GM21367 (cell line): ENCODE measurements at regions not wholly inside any gene's neighbourhood (a gene's known extent, or its start where the extent isn't known, plus 50 kb on each side); places are given as distances from the start of the nearest gene placed in this dataset.
"Not testable (repeated sequence)": the region's sequence is repeated elsewhere in the genome, so short reads cannot be mapped to it uniquely, and the experiment has no call there.

Experiments used
- ATAC-seq: cut with Tn5 transposase; IDR thresholded peaks from one replicate; pipeline ENCODE4 v1.9.1; 2021; ENCODE audit not compliant: unreplicated experiment

- no peak for ATAC-seq
Observed at GRCh38 chr13:33649212-33649878, 168.6 kb upstream of the RFC3 start.

GRCh38 chr13:33651766-33652165 is 166.2 kb upstream of the RFC3 start:
- no peak for ATAC-seq

GRCh38 chr13:33657274-33657673 is 160.7 kb upstream of the RFC3 start:
- ATAC-seq = no peak

- ATAC-seq = no peak
Observed at GRCh38 chr13:33659466-33659865, 158.5 kb upstream of the RFC3 start.

DNA sequence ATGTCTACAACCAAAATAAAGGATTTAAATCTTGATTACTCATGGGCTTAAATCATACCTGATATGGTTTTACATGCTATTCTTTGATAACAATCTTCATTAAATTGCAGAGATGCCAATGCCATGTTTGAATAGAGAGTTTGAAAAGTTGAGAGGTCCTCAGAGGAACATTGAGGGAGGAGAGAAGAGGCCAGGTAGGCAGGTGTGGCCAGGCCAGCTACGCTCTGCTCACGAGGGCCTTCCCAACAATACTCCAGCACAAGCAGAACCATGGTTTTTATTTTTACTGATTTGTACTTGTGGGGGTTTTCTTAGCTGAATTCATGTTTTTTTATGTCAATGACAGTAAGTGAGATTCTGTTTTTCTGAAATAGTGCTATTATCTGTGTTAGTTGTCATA is 158.1 kb upstream of the RFC3 start:
- ATAC-seq = no peak

DNA sequence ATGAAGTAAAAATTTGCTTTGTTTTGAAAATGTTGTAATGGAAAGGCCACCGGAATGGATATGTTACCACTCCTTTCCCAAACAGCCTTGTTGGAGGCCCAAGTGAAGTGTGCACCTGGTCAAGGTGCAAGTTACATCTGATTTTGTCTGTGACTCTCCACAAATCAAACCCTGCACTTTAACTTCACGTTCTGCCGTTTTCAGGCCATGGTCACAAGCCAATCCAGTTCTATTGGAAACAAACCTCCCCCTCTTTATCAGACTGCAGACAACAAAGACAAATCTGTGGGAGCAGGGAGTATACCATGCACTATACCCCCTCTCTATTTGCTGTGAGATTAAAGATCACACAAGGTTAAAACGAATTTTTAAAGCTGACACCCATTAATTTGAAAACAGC is 155.6 kb upstream of the RFC3 start:
- no peak for ATAC-seq

DNA sequence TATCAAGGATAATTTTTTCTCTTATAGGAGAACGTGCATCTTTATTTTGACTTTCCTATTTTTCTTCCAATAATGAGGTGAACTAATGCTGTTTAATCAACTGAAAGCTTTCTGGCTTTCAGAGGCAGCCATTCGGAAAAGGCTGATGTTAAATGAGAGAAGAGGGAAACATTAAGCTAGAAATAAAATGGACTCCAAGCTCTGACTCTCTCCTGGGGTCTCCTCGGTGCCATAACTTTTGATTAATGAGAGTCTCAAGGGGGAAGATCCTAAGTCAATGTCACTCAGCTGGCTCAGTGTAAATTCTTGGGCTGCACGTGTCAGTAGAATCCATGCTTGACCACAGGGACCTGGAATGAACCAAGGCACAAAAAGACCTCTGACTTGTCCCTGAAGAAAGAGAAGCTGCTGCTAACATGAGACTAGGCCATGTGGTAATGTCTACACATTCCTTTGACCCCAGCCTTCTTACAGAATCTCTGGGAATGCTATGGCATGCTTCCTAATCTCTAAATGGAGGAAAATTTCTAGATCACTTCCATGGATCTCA is 152.2 kb upstream of the RFC3 start:
- ATAC-seq = no peak

GRCh38 chr13:33671560-33671959 is 146.4 kb upstream of the RFC3 start:
- ATAC-seq = no peak

- ATAC-seq = not testable (repeated sequence)
Observed at GRCh38 chr13:33672022-33672421, 145.9 kb upstream of the RFC3 start.

- no peak for ATAC-seq
Observed at GRCh38 chr13:33676045-33676989, 141.6 kb upstream of the RFC3 start.

DNA sequence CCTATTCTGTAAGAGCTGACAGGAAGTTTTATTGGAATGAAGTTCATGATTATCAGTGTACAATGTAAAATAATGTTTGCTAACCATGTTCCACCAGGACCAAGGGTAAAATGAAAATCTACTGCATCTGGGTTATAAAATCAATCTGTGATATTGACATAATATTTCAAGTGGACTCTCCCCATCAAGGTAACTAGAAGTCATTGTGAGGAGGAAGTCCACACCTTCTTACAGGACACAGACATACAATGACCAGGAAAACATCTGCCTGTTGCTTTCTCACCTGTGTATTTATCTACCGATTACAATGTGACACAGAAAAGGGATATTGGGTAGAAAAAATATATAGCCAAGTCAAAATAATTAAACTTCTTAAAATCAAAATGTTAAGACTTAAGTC is 140.7 kb upstream of the RFC3 start:
- ATAC-seq = no peak

GRCh38 chr13:33678084-33678483 is 139.9 kb upstream of the RFC3 start:
- no peak for ATAC-seq

DNA sequence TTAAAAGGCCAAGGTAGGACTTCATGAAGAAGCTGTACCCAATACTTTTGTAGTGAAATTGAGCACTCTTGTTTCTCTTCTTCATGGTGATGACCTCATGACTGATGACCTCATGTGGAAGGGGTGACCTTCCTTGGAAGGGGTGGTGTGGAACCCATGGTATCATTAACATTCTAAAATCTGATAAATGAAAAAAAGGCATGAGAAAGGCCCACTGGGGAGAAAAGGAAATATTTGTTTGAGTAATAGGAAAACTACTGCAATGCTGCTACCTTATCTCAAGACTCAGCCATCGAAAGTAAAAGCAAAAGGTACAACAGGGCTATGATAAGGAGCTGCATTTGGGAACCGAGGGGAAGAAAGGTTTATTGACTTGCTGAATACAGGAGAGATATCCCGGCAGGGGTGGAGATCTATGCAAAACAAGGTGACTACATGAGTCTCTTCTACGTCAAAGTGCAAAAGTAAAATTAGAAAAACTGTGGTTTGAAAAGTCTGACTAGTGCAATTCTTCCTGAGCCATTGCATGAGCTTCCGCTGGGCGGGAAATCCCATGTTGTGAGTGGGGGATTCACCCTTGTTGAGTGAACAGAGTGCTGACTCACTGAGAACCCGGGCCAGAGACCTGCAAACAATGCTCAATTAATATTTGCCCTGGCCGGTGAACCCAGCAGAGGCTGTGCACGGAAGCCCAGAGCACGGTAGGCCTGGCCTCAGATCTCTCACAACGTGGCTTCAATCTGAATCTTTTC is 138.9 kb upstream of the RFC3 start:
- peak; percentile 91 for ATAC-seq

- no peak for ATAC-seq
Observed at GRCh38 chr13:33679658-33680012, 138.3 kb upstream of the RFC3 start.

GRCh38 chr13:33682020-33682564 is 135.9 kb upstream of the RFC3 start:
- ATAC-seq = no peak

- ATAC-seq = not testable (repeated sequence)
Observed at GRCh38 chr13:33682646-33683045, 135.3 kb upstream of the RFC3 start.

DNA sequence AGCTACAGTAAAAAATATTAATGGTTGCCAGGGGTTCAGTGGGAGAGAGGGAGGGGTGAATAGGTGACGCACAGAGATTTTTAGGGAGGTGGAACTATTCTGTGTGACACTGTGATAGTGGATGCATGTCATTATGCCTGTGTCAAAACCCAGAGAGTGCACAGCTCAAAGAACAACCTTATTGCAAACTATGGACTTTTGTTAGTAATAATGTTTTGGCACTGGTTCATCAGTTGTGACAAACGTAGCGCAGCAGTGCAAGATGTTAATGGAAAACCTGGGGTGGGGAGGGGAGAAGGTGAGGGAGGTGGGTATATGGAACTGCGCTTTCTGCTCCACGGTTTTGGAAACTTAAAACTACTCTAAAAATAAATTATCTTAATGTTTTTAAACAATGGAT is 134.6 kb upstream of the RFC3 start:
- no peak for ATAC-seq

DNA sequence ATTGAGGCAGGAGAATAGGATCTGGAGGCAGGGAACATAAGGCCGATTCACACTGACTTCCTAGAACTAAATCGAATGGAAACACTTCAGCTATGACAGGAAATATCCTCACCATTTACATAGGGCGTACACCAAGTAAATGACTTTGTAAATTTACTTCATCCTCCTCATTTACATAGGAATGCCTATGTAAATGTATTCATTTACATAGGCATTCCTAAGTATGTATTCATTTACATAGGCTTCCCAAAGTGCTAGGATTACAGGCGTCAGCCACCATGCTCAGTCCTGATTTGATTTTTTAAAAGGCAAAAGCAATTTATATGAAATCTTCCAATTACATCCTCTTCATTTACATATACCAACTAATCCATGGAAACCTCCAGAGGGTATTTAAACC is 133.1 kb upstream of the RFC3 start:
- no peak for ATAC-seq

- ATAC-seq = no peak
Observed at GRCh38 chr13:33686772-33687480, 131.0 kb upstream of the RFC3 start.

GRCh38 chr13:33690354-33690753 is 127.6 kb upstream of the RFC3 start:
- no peak for ATAC-seq
